ENCODE measurements at regions not wholly inside any gene's neighbourhood (a gene's known extent, or its start where the extent isn't known, plus 50 kb on each side); places are given as distances from the start of the nearest gene placed in this dataset.
"Not testable (repeated sequence)": the region's sequence is repeated elsewhere in the genome, so short reads cannot be mapped to it uniquely, and the experiment has no call there.

- Mint-ChIP-seq H3K27ac (no peak overlapping the region), H3K36me3 (peaks cover 29% of the 10 kb centered on the region), H3K27me3 (peaks cover 0 to 4% of the 10 kb centered on the region in 2 donors), H3K4me1 (ENCODE audit: low read depth in 2 of 2) (no peaks in the 10 kb centered on the region), H3K4me3 (no peak overlapping the region), H3K9me3 (peaks cover 4% of the 10 kb centered on the region)
- no peak for ATAC-seq
- DNase-seq (ENCODE audit: low spot score): no peak
Observed at GRCh38 chr3:134106580-134106979, 76.9 kb upstream of the SLCO2A1 start.

GRCh38 chr3:134105876-134106556 lies 76.3 kb upstream of the SLCO2A1 start:
- Mint-ChIP-seq H3K27ac (no peak overlapping the region), H3K9me3 (peaks cover 4% of the 10 kb centered on the region), H3K36me3 (peaks cover 27% of the 10 kb centered on the region), H3K27me3 (peaks cover 0 to 2% of the 10 kb centered on the region in 2 donors), H3K4me3 (no peak overlapping the region), H3K4me1 (ENCODE audit: low read depth in 2 of 2) (no peaks in the 10 kb centered on the region)
- ATAC-seq: no peak
- DNase-seq (ENCODE audit: low spot score): no peak

- no peak overlapping the region for H3K27ac Mint-ChIP-seq
- peaks cover 34% of the 10 kb centered on the region for H3K36me3 Mint-ChIP-seq
- H3K27me3 Mint-ChIP-seq: peaks cover 0 to 4% of the 10 kb centered on the region in 2 donors
- peaks cover 4% of the 10 kb centered on the region for H3K9me3 Mint-ChIP-seq
- DNase-seq (ENCODE audit: low spot score) (no peak), ATAC-seq (no peak)
- H3K4me3 Mint-ChIP-seq: no peak overlapping the region
- no peaks in the 10 kb centered on the region for H3K4me1 Mint-ChIP-seq (ENCODE audit: low read depth in 2 of 2)
Observed at GRCh38 chr3:134104031-134104430, 74.3 kb upstream of the SLCO2A1 start.

GRCh38 chr3:134103470-134103869 lies 73.7 kb upstream of the SLCO2A1 start:
- Mint-ChIP-seq H3K27ac (no peak overlapping the region), H3K9me3 (peaks cover 6% of the 10 kb centered on the region), H3K4me3 (no peak overlapping the region), H3K4me1 (ENCODE audit: low read depth in 2 of 2) (no peaks in the 10 kb centered on the region), H3K36me3 (peaks cover 39% of the 10 kb centered on the region), H3K27me3 (peaks cover 0 to 4% of the 10 kb centered on the region in 2 donors)
- ATAC-seq: no peak
- no peak for DNase-seq (ENCODE audit: low spot score)

GRCh38 chr3:134102976-134103375 lies 73.3 kb upstream of the SLCO2A1 start:
- no peak overlapping the region for H3K27ac Mint-ChIP-seq
- H3K36me3 Mint-ChIP-seq: peaks cover 42% of the 10 kb centered on the region
- DNase-seq (ENCODE audit: low spot score): no peak
- H3K9me3 Mint-ChIP-seq: peaks cover 6% of the 10 kb centered on the region
- no peak for ATAC-seq
- no peaks in the 10 kb centered on the region for H3K4me1 Mint-ChIP-seq (ENCODE audit: low read depth in 2 of 2)
- H3K27me3 Mint-ChIP-seq: peaks cover 0 to 4% of the 10 kb centered on the region in 2 donors
- H3K4me3 Mint-ChIP-seq: no peak overlapping the region

GRCh38 chr3:134096214-134096613 lies 66.5 kb upstream of the SLCO2A1 start:
- not testable (repeated sequence) for H3K27ac Mint-ChIP-seq; H3K27me3 Mint-ChIP-seq; H3K4me3 Mint-ChIP-seq; DNase-seq (ENCODE audit: low spot score); ATAC-seq; H3K9me3 Mint-ChIP-seq; H3K4me1 Mint-ChIP-seq (ENCODE audit: low read depth in 2 of 2)
- H3K36me3 Mint-ChIP-seq: peaks cover 21% of the 10 kb centered on the region

- H3K9me3 Mint-ChIP-seq: peaks cover 2% of the 10 kb centered on the region
- H3K36me3 Mint-ChIP-seq: peaks cover 13% of the 10 kb centered on the region
- H3K4me1 Mint-ChIP-seq (ENCODE audit: low read depth in 2 of 2): no peaks in the 10 kb centered on the region
- H3K27me3 Mint-ChIP-seq: no peaks in the 10 kb centered on the region
- no peak overlapping the region for H3K27ac Mint-ChIP-seq
- ATAC-seq: no peak
- H3K4me3 Mint-ChIP-seq: no peak overlapping the region
- DNase-seq (ENCODE audit: low spot score): no peak
Observed at GRCh38 chr3:134095005-134095404, 65.3 kb upstream of the SLCO2A1 start.

- H3K27me3 Mint-ChIP-seq: no peaks in the 10 kb centered on the region
- H3K27ac Mint-ChIP-seq: no peak overlapping the region
- no peaks in the 10 kb centered on the region for H3K4me1 Mint-ChIP-seq (ENCODE audit: low read depth in 2 of 2)
- no peak for ATAC-seq
- H3K9me3 Mint-ChIP-seq: peaks cover 2% of the 10 kb centered on the region
- DNase-seq (ENCODE audit: low spot score): no peak
- peaks cover 10% of the 10 kb centered on the region for H3K36me3 Mint-ChIP-seq
- no peak overlapping the region for H3K4me3 Mint-ChIP-seq
Observed at GRCh38 chr3:134094491-134094890, 64.8 kb upstream of the SLCO2A1 start.

GRCh38 chr3:134093956-134094355 lies 64.2 kb upstream of the SLCO2A1 start:
- DNase-seq (ENCODE audit: low spot score) (no peak), ATAC-seq (no peak)
- Mint-ChIP-seq H3K36me3 (peaks cover 8% of the 10 kb centered on the region), H3K4me3 (no peak overlapping the region), H3K27me3 (no peaks in the 10 kb centered on the region), H3K4me1 (ENCODE audit: low read depth in 2 of 2) (no peaks in the 10 kb centered on the region), H3K9me3 (peaks cover 2% of the 10 kb centered on the region), H3K27ac (no peak overlapping the region)

- Mint-ChIP-seq H3K4me1 (ENCODE audit: low read depth in 2 of 2) (no peaks in the 10 kb centered on the region), H3K27ac (no peak overlapping the region), H3K36me3 (no peaks in the 10 kb centered on the region), H3K27me3 (no peaks in the 10 kb centered on the region), H3K4me3 (no peak overlapping the region), H3K9me3 (no peaks in the 10 kb centered on the region)
- DNase-seq (ENCODE audit: low spot score) (no peak), ATAC-seq (no peak)
Observed at GRCh38 chr3:134092208-134092701, 62.5 kb upstream of the SLCO2A1 start.

GRCh38 chr3:134090031-134090430 lies 60.3 kb upstream of the SLCO2A1 start:
- no peak for DNase-seq (ENCODE audit: low spot score)
- no peaks in the 10 kb centered on the region for H3K4me1 Mint-ChIP-seq (ENCODE audit: low read depth in 2 of 2)
- no peak overlapping the region for H3K4me3 Mint-ChIP-seq
- H3K36me3 Mint-ChIP-seq: no peaks in the 10 kb centered on the region
- H3K27me3 Mint-ChIP-seq: no peaks in the 10 kb centered on the region
- no peaks in the 10 kb centered on the region for H3K9me3 Mint-ChIP-seq
- no peak for ATAC-seq
- no peak overlapping the region for H3K27ac Mint-ChIP-seq

GRCh38 chr3:134087060-134087974 lies 57.6 kb upstream of the SLCO2A1 start:
- Mint-ChIP-seq H3K9me3 (no peaks in the 10 kb centered on the region), H3K27ac (no peak overlapping the region), H3K4me1 (ENCODE audit: low read depth in 2 of 2) (no peaks in the 10 kb centered on the region), H3K27me3 (peaks cover 0 to 3% of the 10 kb centered on the region in 2 donors), H3K36me3 (no peaks in the 10 kb centered on the region), H3K4me3 (no peak overlapping the region)
- ATAC-seq: no peak
- DNase-seq (ENCODE audit: low spot score): no peak

- H3K27me3 Mint-ChIP-seq: peaks cover 0 to 3% of the 10 kb centered on the region in 2 donors
- no peak overlapping the region for H3K4me3 Mint-ChIP-seq
- ATAC-seq (no peak), DNase-seq (ENCODE audit: low spot score) (no peak)
- no peaks in the 10 kb centered on the region for H3K9me3 Mint-ChIP-seq
- no peaks in the 10 kb centered on the region for H3K36me3 Mint-ChIP-seq
- H3K27ac Mint-ChIP-seq: no peak overlapping the region
- H3K4me1 Mint-ChIP-seq (ENCODE audit: low read depth in 2 of 2): no peaks in the 10 kb centered on the region
Observed at GRCh38 chr3:134086616-134087015, 56.9 kb upstream of the SLCO2A1 start.
